ENCODE measurements at regions not wholly inside any gene's neighbourhood (a gene's known extent, or its start where the extent isn't known, plus 50 kb on each side); places are given as distances from the start of the nearest gene placed in this dataset.

DNA sequence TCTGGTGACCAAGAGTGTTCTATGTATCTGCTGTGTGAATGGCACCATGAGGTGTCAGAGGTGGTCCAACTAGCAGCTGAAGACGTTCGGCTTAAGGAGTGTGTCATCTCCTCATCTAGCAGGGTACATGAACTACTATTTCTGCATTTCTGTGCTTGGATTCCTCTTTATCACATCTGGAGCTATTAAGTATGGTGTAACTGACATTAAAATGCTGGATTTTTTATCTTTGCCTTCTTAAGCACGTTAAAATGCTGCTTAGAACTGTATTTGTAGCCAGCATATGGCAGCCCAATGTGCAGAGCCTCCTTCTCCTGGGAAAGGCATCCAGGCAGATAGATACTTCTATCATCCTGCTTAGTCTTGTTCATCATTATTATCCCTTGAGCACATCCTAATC, 409.3 kb upstream of the MMADHC start:
- Histone ChIP-seq H3K36me3 (ENCODE audit: insufficient read depth, low read length) (no peaks in the 10 kb centered on the region), H3K4me2 (ENCODE audit: low read depth, low read length, poor library complexity, severe bottlenecking) (no peak overlapping the region), H3K9ac (ENCODE audit: low read depth, low read length, poor library complexity, severe bottlenecking) (no peak overlapping the region), H3K4me1 (ENCODE audit: insufficient read depth, low read length, poor library complexity, severe bottlenecking) (no peaks in the 10 kb centered on the region), H3K27me3 (ENCODE audit: insufficient read depth, low read length, poor library complexity, severe bottlenecking) (no peaks in the 10 kb centered on the region), H3K9me2 (replicated peaks; ENCODE audit: low read depth, low read length) (no peaks in the 10 kb centered on the region), H3F3A (ENCODE audit: low read depth) (no peaks in the 10 kb centered on the region), H3K79me2 (ENCODE audit: insufficient read depth, low read length) (no peaks in the 10 kb centered on the region), H3K9me3 (ENCODE audit: insufficient read depth, low read depth, low read length) (no peaks in the 10 kb centered on the region), H2AFZ (ENCODE audit: low read length) (no peak overlapping the region), H3K4me3 (ENCODE audit: low read length, poor library complexity, severe bottlenecking) (no peak overlapping the region), H4K20me1 (ENCODE audit: insufficient read depth, low read length, poor library complexity, severe bottlenecking) (no peaks in the 10 kb centered on the region)
- TF ChIP-seq, protein P1, sequence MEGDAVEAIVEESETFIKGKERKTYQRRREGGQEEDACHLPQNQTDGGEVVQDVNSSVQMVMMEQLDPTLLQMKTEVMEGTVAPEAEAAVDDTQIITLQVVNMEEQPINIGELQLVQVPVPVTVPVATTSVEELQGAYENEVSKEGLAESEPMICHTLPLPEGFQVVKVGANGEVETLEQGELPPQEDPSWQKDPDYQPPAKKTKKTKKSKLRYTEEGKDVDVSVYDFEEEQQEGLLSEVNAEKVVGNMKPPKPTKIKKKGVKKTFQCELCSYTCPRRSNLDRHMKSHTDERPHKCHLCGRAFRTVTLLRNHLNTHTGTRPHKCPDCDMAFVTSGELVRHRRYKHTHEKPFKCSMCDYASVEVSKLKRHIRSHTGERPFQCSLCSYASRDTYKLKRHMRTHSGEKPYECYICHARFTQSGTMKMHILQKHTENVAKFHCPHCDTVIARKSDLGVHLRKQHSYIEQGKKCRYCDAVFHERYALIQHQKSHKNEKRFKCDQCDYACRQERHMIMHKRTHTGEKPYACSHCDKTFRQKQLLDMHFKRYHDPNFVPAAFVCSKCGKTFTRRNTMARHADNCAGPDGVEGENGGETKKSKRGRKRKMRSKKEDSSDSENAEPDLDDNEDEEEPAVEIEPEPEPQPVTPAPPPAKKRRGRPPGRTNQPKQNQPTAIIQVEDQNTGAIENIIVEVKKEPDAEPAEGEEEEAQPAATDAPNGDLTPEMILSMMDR (conservative IDR thresholded peaks at IDR 0.05; ENCODE audit: low read length) = no peak
- no peak for TF ChIP-seq EZH2phosphoT487 (IDR thresholded peaks at IDR 0.05; ENCODE audit: borderline replicate concordance)

DNA sequence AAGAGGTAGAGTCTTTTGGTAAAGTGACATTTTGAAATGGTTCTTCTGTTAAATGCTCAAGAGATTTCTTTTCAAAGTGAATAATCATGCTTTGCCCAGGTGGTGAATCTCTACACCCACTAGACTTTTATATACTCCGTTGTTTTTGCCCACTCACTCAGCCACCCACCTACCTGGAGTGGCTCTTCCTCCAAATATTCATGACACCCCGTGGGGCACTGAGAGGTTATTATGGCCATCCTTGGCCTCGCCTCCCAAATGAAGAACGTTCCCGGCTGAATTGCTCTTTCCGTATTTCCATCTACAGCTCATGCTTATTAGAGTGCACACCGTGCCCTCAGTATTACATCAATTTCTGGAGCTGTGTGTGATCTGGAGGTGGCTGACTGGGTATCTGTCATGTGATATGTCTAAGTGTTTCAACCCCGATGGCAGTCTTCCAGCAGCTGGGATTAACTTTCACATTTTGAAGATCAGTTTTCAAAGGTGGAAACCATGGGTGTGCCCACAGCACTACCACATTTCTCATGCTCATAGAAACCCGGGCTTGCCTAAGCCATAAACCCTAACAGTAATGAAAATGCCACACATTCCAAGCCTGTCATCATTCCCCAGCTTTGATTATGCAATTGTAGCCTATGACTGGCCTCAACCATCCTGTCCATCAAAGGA, 406.6 kb upstream of the MMADHC start:
- Histone ChIP-seq H3K27me3 (ENCODE audit: insufficient read depth, low read length, poor library complexity, severe bottlenecking) (no peaks in the 10 kb centered on the region), H3K9me2 (replicated peaks; ENCODE audit: low read depth, low read length) (no peaks in the 10 kb centered on the region), H2AFZ (ENCODE audit: low read length) (no peak overlapping the region), H3K9ac (ENCODE audit: low read depth, low read length, poor library complexity, severe bottlenecking) (no peak overlapping the region), H4K20me1 (ENCODE audit: insufficient read depth, low read length, poor library complexity, severe bottlenecking) (no peaks in the 10 kb centered on the region), H3K4me1 (ENCODE audit: insufficient read depth, low read length, poor library complexity, severe bottlenecking) (no peaks in the 10 kb centered on the region), H3F3A (ENCODE audit: low read depth) (no peaks in the 10 kb centered on the region), H3K36me3 (ENCODE audit: insufficient read depth, low read length) (no peaks in the 10 kb centered on the region), H3K4me2 (ENCODE audit: low read depth, low read length, poor library complexity, severe bottlenecking) (no peak overlapping the region), H3K9me3 (ENCODE audit: insufficient read depth, low read depth, low read length) (no peaks in the 10 kb centered on the region), H3K79me2 (ENCODE audit: insufficient read depth, low read length) (no peaks in the 10 kb centered on the region), H3K4me3 (ENCODE audit: low read length, poor library complexity, severe bottlenecking) (no peak overlapping the region)
- no peak for TF ChIP-seq EZH2phosphoT487 (IDR thresholded peaks at IDR 0.05; ENCODE audit: borderline replicate concordance)
- TF ChIP-seq, protein P1 (conservative IDR thresholded peaks at IDR 0.05; ENCODE audit: low read length) = no peak

DNA sequence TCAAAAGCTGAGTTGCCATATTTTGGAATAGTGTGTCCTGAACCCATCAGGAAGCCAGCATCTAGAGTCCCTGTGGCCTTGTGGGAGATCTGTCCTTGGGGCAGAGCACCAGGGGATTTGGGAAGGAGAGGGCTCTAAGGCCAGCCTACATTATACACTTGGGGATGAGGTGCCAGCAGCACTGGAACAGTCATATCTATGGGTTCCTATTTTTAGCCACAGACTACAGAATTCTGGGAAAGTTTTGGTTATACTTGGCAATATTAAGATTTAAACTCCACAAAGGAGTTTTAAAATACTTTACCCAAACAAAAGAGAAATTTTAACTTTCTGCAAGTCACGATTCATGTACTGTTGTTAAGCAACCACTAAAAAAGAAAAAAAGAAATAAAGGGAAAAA, 405.7 kb upstream of the MMADHC start:
- Histone ChIP-seq H2AFZ (ENCODE audit: low read length) (no peak overlapping the region), H4K20me1 (ENCODE audit: insufficient read depth, low read length, poor library complexity, severe bottlenecking) (no peaks in the 10 kb centered on the region), H3K36me3 (ENCODE audit: insufficient read depth, low read length) (no peaks in the 10 kb centered on the region), H3K9ac (ENCODE audit: low read depth, low read length, poor library complexity, severe bottlenecking) (no peak overlapping the region), H3K4me1 (ENCODE audit: insufficient read depth, low read length, poor library complexity, severe bottlenecking) (no peaks in the 10 kb centered on the region), H3K4me3 (ENCODE audit: low read length, poor library complexity, severe bottlenecking) (no peak overlapping the region), H3K27me3 (ENCODE audit: insufficient read depth, low read length, poor library complexity, severe bottlenecking) (no peaks in the 10 kb centered on the region), H3K9me3 (ENCODE audit: insufficient read depth, low read depth, low read length) (no peaks in the 10 kb centered on the region), H3K79me2 (ENCODE audit: insufficient read depth, low read length) (no peaks in the 10 kb centered on the region), H3K4me2 (ENCODE audit: low read depth, low read length, poor library complexity, severe bottlenecking) (no peak overlapping the region), H3F3A (ENCODE audit: low read depth) (no peaks in the 10 kb centered on the region), H3K9me2 (replicated peaks; ENCODE audit: low read depth, low read length) (no peaks in the 10 kb centered on the region)
- TF ChIP-seq, protein P1 (conservative IDR thresholded peaks at IDR 0.05; ENCODE audit: low read length) = no peak
- no peak for TF ChIP-seq EZH2phosphoT487 (IDR thresholded peaks at IDR 0.05; ENCODE audit: borderline replicate concordance)

All from Loucy (cell line).